HG02759 (cell line): ENCODE measurements at regions not wholly inside any gene's neighbourhood (a gene's known extent, or its start where the extent isn't known, plus 50 kb on each side); places are given as distances from the start of the nearest gene placed in this dataset.
"Not testable (repeated sequence)": the region's sequence is repeated elsewhere in the genome, so short reads cannot be mapped to it uniquely, and the experiment has no call there.

Source experiments
- ATAC-seq: cut with Tn5 transposase; IDR thresholded peaks from one replicate; pipeline ENCODE4 v1.9.1; 2021; ENCODE audit warnings: mild to moderate bottlenecking, moderate library complexity; ENCODE audit not compliant: unreplicated experiment

DNA sequence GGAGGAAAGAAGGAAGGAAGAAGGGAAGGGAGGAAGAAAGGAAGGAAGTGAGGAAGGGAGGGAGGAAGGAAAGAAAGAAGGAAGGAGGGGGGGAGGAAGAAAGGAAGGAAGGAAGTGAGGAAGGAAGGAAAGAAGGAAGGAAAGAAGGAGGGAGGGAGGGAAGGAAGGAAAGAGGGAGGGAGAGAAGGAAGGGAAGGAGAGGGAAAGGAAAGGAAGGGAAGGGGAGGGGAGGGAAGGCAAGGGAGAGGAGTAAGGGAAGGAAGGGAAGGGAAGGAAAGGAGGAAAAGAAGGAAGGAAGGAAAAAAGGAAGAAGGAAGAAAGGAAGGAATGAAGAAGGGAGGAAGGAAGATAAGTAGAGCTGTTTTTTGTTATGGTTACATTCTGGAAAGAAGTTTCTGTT lies 141.2 kb downstream of the LRRC3B start:
- no peak for ATAC-seq

DNA sequence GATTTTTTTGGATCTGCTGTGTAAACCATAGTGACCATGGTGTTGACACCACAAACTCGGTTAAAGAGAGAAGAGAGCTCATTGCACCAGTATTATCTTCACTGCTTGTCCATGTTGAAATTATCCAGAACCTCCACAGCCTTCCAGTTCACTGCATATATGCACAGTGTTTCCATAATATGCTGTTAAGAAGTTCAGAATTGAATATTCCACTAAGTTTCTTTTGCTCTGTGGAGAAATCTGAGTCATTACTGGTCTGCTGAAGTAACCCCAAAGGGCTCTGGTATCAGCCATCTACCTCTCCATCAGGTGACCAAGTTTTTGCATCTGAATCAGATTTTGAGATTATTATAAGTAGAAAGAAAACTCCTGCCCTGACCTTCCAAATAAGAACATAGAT lies 143.5 kb downstream of the LRRC3B start:
- no peak for ATAC-seq

- no peak for ATAC-seq
These were observed 145.6 kb downstream of the LRRC3B start for GRCh38 chr3:26768068-26768651.

- ATAC-seq, result no peak
These were observed 177.2 kb downstream of the LRRC3B start for GRCh38 chr3:26799679-26800317.

DNA sequence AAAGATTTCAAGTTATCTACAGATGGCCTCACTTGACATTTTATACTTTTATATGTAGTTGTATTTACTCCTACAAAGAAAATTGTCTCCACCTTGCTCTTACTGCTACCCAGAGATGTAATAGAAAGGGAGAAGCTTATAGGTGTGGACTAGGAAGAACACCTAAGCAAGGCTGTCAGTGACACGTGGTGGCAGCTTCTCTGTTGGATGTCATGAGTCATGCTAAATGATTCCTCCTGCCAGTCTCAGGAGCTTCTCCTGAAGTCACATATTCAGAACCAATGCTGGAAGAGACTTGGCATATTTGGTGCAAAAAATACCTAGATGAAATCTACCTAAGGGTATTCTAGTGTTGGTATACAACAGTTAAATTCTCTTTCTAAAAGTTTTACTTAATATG lies 184.7 kb downstream of the LRRC3B start:
- ATAC-seq, result no peak

- no peak for ATAC-seq
These were observed 202.9 kb downstream of the LRRC3B start for GRCh38 chr3:26825454-26825853.

DNA sequence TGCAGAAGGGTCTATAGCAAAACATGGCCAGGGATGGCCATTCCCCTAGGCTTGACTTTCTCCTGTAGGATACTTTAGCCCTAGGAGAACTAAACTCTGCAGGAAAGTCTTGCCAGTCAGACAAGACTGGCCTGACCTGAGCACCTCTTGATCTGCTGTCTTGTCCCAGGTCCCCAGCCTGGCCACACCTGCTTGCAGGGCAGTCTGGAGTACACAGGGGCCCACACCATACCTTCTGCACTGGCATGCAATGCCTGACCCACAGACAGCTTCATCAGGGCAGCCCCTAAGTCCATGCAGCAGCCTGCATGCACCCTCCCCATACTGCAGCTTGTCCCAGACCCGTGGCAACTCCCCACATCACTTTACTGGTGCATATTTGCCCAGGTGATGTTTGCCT lies 204.6 kb downstream of the LRRC3B start:
- no peak for ATAC-seq

DNA sequence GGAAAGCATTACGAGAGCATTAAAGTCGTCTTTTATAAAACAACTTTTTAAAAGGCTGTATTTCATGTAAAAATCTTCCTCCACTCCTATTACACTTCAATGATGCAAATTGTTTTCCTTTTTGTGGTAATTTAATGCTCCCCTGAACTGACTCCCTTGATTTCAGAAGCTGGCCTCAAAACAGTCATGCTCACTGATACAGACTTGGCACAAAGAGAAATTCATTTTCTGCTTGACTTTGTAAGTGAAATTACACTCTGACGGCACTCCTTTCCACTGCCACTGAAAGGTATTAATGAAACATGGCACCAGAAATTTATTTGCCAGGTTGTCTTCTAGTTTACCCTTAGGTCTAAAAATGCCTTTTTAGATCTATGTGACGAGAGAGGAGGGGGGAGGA lies 215.5 kb downstream of the LRRC3B start:
- ATAC-seq, result no peak

GRCh38 chr3:26839001-26839400 lies 216.4 kb downstream of the LRRC3B start:
- no peak for ATAC-seq

DNA sequence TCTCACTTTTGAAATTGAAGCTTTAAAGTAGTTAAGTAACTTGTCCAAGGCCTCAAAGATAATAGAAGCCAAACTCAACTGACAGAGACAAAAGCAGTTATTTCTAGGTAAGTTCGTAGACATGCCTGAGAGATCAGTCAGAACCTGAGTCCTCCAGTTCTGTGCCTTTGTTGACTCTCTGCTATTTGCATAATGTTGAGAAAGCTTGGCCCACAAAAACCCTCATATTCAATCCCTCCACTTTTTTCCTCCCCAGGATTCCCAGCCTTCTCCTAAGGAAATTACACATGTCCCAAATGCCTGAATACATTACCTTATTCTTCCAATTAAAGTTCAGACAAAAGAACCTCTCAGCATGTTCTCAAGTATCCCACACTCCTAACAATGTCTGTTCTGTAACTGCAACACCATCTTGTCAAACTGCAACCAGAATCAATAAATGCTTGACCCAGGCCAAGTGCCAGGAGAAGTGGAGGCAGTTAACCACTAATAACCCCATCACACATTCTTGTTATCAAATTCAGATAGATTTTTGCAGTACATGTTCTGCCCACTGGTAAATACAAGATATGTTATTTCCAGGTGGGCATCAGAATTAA lies 217.8 kb downstream of the LRRC3B start:
- ATAC-seq, result no peak

DNA sequence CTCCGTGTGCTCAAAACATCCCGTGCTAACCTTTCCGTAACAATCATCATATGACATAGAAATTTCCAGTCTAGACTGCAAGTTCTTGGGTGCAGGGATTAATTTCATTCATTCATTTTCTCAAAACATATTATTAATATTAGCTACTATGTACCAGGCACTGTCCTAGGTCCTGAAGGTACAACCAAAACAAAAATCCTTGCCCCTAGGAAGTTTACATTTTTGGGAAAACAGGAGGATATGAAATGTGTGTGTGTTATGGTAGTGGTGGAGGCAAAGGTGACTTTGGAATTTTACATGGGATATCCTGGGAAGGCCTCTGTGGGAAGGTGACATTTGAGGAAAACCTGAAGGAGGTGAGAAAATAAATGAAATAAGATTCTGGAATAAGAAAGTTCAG lies 222.6 kb downstream of the LRRC3B start:
- no peak for ATAC-seq

GRCh38 chr3:26847680-26848079 lies 225.1 kb downstream of the LRRC3B start:
- no peak for ATAC-seq

GRCh38 chr3:26894443-26894842 lies 271.9 kb downstream of the LRRC3B start:
- ATAC-seq, result no peak

DNA sequence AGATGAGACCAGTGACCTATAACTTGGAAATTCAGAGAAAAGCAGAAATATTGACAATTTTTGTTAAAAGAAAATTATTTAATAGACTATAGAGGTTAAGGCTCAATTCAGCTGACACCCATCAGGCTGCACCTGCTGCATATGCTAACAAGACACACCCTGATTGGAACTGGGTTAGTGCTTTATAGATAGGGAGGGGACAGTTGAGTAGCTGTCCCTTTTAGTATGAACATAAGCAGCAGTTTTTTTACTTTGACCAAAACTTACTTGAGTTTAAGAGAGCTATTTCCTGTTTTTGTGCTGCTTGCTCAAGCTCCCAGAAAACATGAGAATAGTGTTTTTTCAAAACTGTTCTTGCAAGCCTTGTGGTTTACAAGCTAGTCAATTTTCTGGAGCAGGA lies 292.6 kb downstream of the LRRC3B start:
- no peak for ATAC-seq

DNA sequence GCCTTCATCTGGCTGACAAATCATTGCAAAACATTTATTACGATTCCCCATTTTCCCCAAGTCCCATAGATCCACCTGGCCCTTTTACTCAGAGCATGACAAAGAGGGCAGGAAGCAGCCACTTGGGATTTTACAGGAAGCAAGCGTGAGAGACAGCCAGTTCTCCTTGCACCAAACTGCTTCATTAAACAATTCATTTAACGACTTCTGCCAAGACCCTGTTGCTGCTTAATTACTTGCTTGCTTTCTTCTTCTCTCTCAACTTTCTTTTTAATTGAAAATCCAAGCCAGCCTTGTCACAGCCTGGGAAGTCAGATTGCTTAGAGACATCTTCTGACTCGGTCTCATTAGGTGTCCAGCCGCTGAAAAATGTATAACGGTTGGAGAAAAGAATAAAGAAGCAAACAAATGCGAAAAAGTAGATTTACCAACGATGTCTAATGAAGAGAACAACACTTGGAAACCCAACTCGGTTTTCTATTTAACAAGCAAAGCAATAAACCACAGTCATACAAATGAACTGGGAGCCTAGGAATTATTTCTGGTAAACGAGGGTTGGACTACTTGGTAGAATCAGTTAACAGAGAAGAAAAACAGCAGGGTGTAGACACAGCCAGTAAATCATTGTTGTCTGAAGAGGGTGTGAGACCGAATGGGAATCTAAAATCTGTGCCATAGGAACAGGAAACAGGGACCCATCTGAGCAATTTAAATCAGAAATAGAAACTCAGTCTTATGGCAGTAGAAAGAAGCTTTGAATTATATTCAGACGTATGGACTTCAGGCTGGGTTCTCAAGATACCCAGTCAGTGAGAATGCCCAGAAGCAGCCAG lies 298.3 kb downstream of the LRRC3B start:
- ATAC-seq, result no peak

DNA sequence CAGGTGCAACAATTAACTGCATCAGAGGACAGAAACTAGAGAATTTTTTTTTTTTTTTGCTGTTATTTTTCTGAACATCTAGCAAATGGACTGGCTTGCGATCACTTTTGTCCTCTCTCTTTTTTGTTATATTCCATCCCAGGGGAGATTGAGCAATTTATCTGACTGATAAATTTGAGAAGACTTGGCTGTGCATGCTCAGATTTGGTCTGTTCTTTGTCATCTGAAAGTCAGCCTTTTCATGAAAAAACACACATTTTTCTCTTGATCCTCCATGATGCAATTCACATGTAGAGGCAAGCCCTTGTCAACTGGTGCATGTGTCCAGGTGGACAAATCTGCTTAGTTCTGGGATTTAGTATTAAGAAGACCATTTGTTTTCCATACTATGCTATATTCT lies 309.3 kb downstream of the LRRC3B start:
- ATAC-seq, result no peak

DNA sequence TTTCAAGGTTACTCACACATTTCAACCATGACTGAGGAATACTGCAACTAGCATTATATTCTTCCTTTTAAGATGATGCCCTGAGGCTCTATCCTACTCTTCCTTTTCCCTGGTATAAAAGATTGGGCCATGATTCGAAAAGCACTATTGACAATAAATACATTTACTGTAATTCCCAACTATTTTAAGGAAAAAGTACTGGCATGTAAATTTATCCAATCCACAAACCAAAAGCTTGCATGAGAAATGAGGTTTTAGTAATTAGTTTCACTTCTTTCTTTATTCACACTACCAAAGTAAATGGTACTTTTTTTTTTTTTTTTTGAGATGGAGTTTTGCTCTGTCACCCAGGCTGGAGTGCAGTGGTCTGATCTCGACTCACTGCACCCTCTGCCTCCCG lies 310.2 kb downstream of the LRRC3B start:
- ATAC-seq, result no peak

DNA sequence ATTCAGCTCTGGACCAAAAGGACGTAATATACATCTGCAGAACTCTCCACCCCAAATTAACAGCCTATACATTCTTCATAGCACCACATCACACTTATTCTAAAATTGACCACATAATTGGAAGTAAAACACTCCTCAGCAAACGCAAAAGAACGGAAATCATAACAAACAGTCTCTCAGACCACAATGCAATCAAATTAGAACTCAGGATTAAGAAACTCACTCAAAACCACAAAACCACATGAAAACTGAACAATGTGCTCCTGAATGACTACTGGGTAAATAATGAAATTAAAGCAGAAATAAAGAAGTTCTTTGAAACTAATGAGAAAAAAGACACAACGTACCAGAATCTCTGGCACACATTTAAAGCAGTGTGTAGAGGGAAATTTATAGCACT lies 322.9 kb downstream of the LRRC3B start:
- ATAC-seq, result not testable (repeated sequence)

- peak; percentile 45 for ATAC-seq
These were observed 337.8 kb downstream of the LRRC3B start for GRCh38 chr3:26960382-26960781.

DNA sequence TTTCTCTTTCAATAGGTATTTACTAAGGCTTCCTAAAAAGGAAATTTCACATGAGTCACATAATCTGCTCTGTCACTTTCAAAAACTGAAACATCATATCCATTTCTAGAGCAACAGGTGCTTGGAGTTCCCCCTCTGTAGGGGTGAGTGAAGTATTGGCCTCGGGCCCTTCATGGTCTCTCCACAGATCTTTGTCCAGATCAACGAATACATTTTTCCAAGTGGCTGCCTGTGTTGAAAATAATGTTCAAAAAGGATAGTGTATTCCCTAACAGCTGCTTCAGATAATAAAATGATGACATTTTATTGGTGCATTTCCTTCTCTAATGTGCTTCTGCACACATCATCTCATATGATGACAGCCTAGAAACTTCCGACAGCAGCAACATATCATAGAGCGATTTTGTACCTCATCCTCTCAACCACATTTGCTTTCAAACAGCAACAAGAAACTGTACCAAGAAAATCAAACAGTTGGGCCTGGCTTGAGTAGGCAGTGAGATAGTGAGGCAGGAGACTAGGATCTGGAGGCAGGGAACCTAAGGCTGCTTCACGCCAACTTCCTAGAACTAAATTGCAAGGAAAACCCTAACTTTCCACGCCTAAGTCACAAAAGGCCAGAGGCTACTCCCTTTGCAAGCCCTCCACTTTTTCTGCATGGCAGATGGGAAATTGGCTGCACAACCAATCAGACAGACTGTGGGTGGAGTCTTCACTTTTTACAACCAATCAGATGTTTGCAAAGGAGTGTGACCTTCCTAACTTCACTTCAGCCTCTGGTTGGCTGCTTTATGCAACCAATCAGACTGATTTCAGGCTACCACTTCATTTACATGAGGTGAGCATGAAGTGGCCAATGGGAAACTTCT lies 340.2 kb downstream of the LRRC3B start:
- peak; percentile 69 for ATAC-seq

DNA sequence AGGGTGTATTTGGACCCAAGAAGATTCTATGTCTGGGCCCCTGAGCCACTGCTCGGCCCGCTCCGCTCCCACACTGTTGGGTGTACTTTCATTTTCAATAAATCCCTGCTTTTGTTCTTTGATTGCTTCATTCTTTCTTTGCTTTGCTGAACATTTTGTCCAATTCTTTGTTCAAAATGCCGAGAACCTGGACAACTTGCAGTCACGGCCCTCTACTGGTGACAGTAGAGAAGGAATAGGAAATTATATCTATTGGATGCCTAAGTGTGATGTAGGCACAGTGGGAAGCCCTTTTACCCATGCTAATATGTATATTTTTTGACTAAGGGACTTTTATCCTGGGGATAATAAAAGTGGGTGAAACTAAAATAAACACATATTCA lies 340.8 kb downstream of the LRRC3B start:
- no peak for ATAC-seq
